Activated naive CD8-positive, alpha-beta T cell treated with anti-CD3 and anti-CD28 coated beads for 36 hours (primary cell): ENCODE measurements at regions not wholly inside any gene's neighbourhood (a gene's known extent, or its start where the extent isn't known, plus 50 kb on each side); places are given as distances from the start of the nearest gene placed in this dataset.

Experiments
- DNase-seq: peaks from one replicate; pipeline ENCODE4 v3.0.0; 2021
- H3K27ac Mint-ChIP-seq: one replicate; pipeline ENCODE4 v1.8.0; 2022; ENCODE audit warnings: mild to moderate bottlenecking, moderate library complexity, mixed read lengths
- H3K27me3 Mint-ChIP-seq: one replicate; pipeline ENCODE4 v1.8.0; 2022; ENCODE audit warnings: mild to moderate bottlenecking, mixed read lengths
- H3K36me3 Mint-ChIP-seq: one replicate; pipeline ENCODE4 v1.8.0; 2021; ENCODE audit warnings: mild to moderate bottlenecking, mixed read lengths
- H3K4me1 Mint-ChIP-seq: one replicate; pipeline ENCODE4 v1.8.0; 2021; ENCODE audit warnings: mixed read lengths
- H3K4me3 Mint-ChIP-seq: one replicate; pipeline ENCODE4 v1.8.0; 2022; ENCODE audit warnings: mild to moderate bottlenecking, moderate library complexity, mixed read lengths
- H3K9me3 Mint-ChIP-seq: one replicate; pipeline ENCODE4 v1.8.0; 2022; ENCODE audit warnings: mixed read lengths

GRCh38 chr4:177118596-177118995, 191.1 kb upstream of the NEIL3 start:
- DNase-seq: no peak
- Mint-ChIP-seq H3K27ac (no peak overlapping the region), H3K27me3 (no peaks in the 10 kb centered on the region), H3K36me3 (no peaks in the 10 kb centered on the region), H3K4me3 (no peak overlapping the region), H3K9me3 (peaks cover 2% of the 10 kb centered on the region), H3K4me1 (no peaks in the 10 kb centered on the region)

DNA sequence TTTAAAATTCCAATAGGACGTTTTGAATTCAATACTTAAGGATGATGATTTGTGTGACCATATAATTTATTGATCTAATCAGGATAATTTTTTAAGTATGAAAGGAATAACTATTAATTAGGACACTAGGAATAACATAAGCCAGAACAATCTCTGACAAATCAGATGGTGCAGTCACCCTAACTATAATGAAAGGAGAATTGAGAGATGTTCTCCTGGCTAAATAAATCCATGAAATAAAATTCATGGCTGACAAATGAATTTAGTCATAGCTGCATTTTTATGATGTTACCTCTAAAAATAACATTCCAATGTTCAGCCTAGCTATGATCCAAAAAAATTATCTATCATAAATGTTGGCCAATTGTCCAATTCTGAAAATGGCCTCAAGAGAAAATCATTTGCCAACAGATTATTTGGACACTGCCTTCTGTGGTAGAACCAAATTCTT, 190.6 kb upstream of the NEIL3 start:
- no peak overlapping the region for H3K4me3 Mint-ChIP-seq
- no peaks in the 10 kb centered on the region for H3K36me3 Mint-ChIP-seq
- H3K27me3 Mint-ChIP-seq: no peaks in the 10 kb centered on the region
- no peak for DNase-seq
- no peaks in the 10 kb centered on the region for H3K4me1 Mint-ChIP-seq
- H3K9me3 Mint-ChIP-seq: peaks cover 2% of the 10 kb centered on the region
- H3K27ac Mint-ChIP-seq: no peak overlapping the region

GRCh38 chr4:177119691-177120090, 190.0 kb upstream of the NEIL3 start:
- Mint-ChIP-seq H3K36me3 (no peaks in the 10 kb centered on the region), H3K4me3 (no peak overlapping the region), H3K9me3 (peaks cover 3% of the 10 kb centered on the region), H3K4me1 (no peaks in the 10 kb centered on the region), H3K27ac (no peak overlapping the region), H3K27me3 (no peaks in the 10 kb centered on the region)
- no peak for DNase-seq

- no peak for DNase-seq
- no peak overlapping the region for H3K27ac Mint-ChIP-seq
- H3K36me3 Mint-ChIP-seq: no peaks in the 10 kb centered on the region
- H3K9me3 Mint-ChIP-seq: peaks cover 10% of the 10 kb centered on the region
- H3K4me1 Mint-ChIP-seq: no peaks in the 10 kb centered on the region
- no peaks in the 10 kb centered on the region for H3K27me3 Mint-ChIP-seq
- no peak overlapping the region for H3K4me3 Mint-ChIP-seq
Observed at GRCh38 chr4:177123811-177124210, 185.9 kb upstream of the NEIL3 start.

DNA sequence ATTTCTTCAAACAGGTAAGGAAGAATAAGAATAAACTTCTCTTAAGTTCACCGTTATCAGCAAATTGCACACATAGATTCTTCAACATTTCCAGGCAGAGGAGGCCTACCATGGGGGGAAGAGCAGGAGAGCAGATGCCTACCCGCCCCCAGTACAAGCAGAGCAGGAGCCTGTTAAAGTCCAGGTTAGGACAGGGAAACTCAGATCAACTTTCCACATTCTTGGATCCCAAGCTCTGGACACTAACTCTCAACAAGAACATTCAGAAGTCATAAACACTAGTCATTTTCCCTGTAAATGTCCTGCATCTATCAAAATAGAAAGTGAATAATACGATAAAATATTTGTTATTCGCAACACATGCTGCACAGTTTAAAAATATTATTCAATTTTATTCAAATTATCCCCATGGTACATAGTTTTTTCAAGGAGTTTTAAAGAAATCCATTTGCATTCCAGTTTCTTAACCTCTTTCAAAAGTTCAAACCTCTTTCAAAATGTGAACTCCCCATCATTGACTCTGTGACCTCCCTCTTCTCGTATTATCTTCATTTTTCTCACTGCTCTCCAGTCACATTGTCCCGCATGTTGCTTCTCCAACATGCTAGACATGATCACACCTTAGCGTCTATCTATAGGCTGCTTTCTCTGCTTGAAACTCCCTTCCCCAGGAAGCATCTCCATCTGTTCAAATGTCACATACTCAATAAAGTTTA, 185.2 kb upstream of the NEIL3 start:
- H3K4me3 Mint-ChIP-seq: no peak overlapping the region
- H3K4me1 Mint-ChIP-seq: no peaks in the 10 kb centered on the region
- H3K9me3 Mint-ChIP-seq: peaks cover 13% of the 10 kb centered on the region
- no peaks in the 10 kb centered on the region for H3K27me3 Mint-ChIP-seq
- no peak overlapping the region for H3K27ac Mint-ChIP-seq
- no peak for DNase-seq
- H3K36me3 Mint-ChIP-seq: no peaks in the 10 kb centered on the region

- Mint-ChIP-seq H3K9me3 (peaks cover 14% of the 10 kb centered on the region), H3K27me3 (no peaks in the 10 kb centered on the region), H3K4me3 (no peak overlapping the region), H3K27ac (no peak overlapping the region), H3K4me1 (no peaks in the 10 kb centered on the region), H3K36me3 (no peaks in the 10 kb centered on the region)
- no peak for DNase-seq
Observed at GRCh38 chr4:177125656-177126055, 184.0 kb upstream of the NEIL3 start.

GRCh38 chr4:177127658-177128057, 182.0 kb upstream of the NEIL3 start:
- no peaks in the 10 kb centered on the region for H3K27me3 Mint-ChIP-seq
- no peaks in the 10 kb centered on the region for H3K36me3 Mint-ChIP-seq
- DNase-seq: no peak
- H3K9me3 Mint-ChIP-seq: peaks cover 14% of the 10 kb centered on the region
- H3K4me1 Mint-ChIP-seq: no peaks in the 10 kb centered on the region
- no peak overlapping the region for H3K4me3 Mint-ChIP-seq
- H3K27ac Mint-ChIP-seq: no peak overlapping the region

DNA sequence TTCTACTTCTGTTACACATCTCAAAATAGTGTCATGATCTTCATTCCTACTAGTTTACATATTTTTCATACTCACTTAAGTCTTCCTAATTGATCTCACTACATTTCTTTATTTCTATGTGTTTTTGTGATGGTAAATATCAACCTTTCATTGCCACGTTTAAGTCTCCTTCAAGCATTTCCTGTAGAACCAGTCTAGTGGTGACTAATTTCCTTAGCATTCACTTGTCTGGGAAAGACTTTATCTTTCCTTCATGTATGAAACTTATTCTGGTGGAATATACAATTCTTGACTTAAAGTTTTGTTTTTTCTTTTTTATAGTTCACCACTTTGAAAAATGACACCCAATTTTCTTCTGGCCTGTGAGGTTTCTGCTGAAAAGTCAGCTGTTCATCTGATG, 181.4 kb upstream of the NEIL3 start:
- no peak for DNase-seq
- Mint-ChIP-seq H3K27me3 (no peaks in the 10 kb centered on the region), H3K4me1 (no peaks in the 10 kb centered on the region), H3K9me3 (peaks cover 14% of the 10 kb centered on the region), H3K27ac (no peak overlapping the region), H3K36me3 (no peaks in the 10 kb centered on the region), H3K4me3 (no peak overlapping the region)

DNA sequence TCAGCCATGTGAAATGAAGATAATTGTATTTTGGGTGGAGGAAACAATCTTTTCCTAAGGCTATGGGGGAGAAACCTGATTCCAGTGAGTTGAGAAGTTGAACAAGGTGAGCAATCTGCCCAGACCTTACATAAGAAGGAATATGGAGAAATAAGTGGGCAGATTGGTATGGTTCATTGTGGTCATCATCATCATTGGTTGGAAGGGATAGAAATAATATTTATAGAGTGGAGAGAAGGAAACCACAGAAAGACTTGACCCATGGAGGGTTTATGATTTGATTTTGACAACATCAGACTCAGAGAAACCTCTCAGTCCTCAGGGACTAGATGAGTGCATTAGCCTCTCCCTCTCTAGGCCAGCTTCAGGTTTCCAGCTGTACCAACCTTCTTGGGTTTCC, 177.9 kb upstream of the NEIL3 start:
- no peaks in the 10 kb centered on the region for H3K4me1 Mint-ChIP-seq
- H3K27ac Mint-ChIP-seq: no peak overlapping the region
- no peaks in the 10 kb centered on the region for H3K36me3 Mint-ChIP-seq
- H3K27me3 Mint-ChIP-seq: peaks cover 7% of the 10 kb centered on the region
- H3K9me3 Mint-ChIP-seq: peaks cover 12% of the 10 kb centered on the region
- DNase-seq: no peak
- H3K4me3 Mint-ChIP-seq: no peak overlapping the region

GRCh38 chr4:177147668-177148067, 162.0 kb upstream of the NEIL3 start:
- peaks cover 2% of the 10 kb centered on the region for H3K9me3 Mint-ChIP-seq

DNA sequence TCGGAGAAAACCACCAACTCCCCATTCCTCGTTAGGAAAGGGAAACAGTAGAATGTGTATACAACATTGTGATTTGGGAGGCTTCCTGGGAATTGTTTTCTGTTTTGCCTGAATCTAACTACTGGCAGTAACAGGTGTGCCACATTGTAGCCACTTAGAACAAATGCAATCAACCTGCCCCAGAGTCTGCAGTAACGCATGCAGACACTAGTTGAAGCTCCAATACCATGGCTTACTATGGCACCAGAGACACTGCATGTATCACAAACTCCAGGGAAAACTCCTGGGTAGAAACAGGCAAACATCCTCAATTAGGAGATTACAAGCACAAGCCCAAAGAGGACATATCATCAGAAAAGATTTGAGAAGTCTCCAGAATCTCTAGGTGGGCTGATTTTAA, 154.2 kb upstream of the NEIL3 start:
- H3K4me1 Mint-ChIP-seq: no peaks in the 10 kb centered on the region
- no peak overlapping the region for H3K4me3 Mint-ChIP-seq
- H3K27ac Mint-ChIP-seq: no peak overlapping the region
- no peaks in the 10 kb centered on the region for H3K27me3 Mint-ChIP-seq
- DNase-seq: no peak
- no peaks in the 10 kb centered on the region for H3K9me3 Mint-ChIP-seq
- no peaks in the 10 kb centered on the region for H3K36me3 Mint-ChIP-seq

More at GRCh38 chr4:177147668-177148067, 162.0 kb upstream of the NEIL3 start:
- H3K4me1 Mint-ChIP-seq: no peaks in the 10 kb centered on the region
- DNase-seq: no peak
- no peaks in the 10 kb centered on the region for H3K27me3 Mint-ChIP-seq
- no peaks in the 10 kb centered on the region for H3K36me3 Mint-ChIP-seq
- no peak overlapping the region for H3K4me3 Mint-ChIP-seq
- no peak overlapping the region for H3K27ac Mint-ChIP-seq

- H3K9me3 Mint-ChIP-seq: peaks cover 1% of the 10 kb centered on the region
- H3K4me3 Mint-ChIP-seq: no peak overlapping the region
- no peaks in the 10 kb centered on the region for H3K27me3 Mint-ChIP-seq
- no peak for DNase-seq
- no peak overlapping the region for H3K27ac Mint-ChIP-seq
- no peaks in the 10 kb centered on the region for H3K4me1 Mint-ChIP-seq
- no peaks in the 10 kb centered on the region for H3K36me3 Mint-ChIP-seq
Observed at GRCh38 chr4:177159600-177159999, 150.1 kb upstream of the NEIL3 start.

- H3K9me3 Mint-ChIP-seq: peaks cover 1% of the 10 kb centered on the region
- no peak for DNase-seq
- H3K27ac Mint-ChIP-seq: no peak overlapping the region
- no peaks in the 10 kb centered on the region for H3K4me1 Mint-ChIP-seq
- H3K4me3 Mint-ChIP-seq: no peak overlapping the region
- H3K36me3 Mint-ChIP-seq: no peaks in the 10 kb centered on the region
- H3K27me3 Mint-ChIP-seq: no peaks in the 10 kb centered on the region
Observed at GRCh38 chr4:177161781-177162180, 147.9 kb upstream of the NEIL3 start.

DNA sequence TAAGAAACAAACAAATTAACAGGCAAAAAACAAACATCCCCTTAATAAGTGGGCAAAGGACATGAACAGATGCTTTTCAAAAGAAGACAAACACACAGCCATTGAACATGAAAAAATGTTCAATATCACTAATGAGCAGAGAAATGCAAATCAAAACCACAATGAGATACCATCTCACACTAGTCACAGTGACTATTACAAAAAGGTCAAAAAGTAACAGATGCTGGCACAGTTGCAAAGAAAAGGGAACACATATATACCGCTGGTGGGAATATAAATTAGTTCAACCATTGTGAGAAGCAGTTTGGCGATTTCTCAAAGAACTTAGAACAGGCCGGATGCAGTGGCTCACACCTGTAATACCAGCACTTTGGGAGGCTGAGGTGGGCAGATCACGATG, 146.1 kb upstream of the NEIL3 start:
- Mint-ChIP-seq H3K4me1 (no peaks in the 10 kb centered on the region), H3K9me3 (peaks cover 1% of the 10 kb centered on the region), H3K4me3 (no peak overlapping the region), H3K27ac (no peak overlapping the region), H3K27me3 (no peaks in the 10 kb centered on the region), H3K36me3 (no peaks in the 10 kb centered on the region)
- no peak for DNase-seq

- Mint-ChIP-seq H3K4me1 (no peaks in the 10 kb centered on the region), H3K27me3 (no peaks in the 10 kb centered on the region)
Observed at GRCh38 chr4:177171588-177171987, 138.1 kb upstream of the NEIL3 start.

GRCh38 chr4:177175473-177175872, 134.2 kb upstream of the NEIL3 start:
- H3K4me1 Mint-ChIP-seq: no peaks in the 10 kb centered on the region

More at GRCh38 chr4:177171588-177171987, 138.1 kb upstream of the NEIL3 start:
- no peaks in the 10 kb centered on the region for H3K36me3 Mint-ChIP-seq
- DNase-seq: no peak
- no peaks in the 10 kb centered on the region for H3K9me3 Mint-ChIP-seq
- H3K27ac Mint-ChIP-seq: no peak overlapping the region
- H3K4me3 Mint-ChIP-seq: no peak overlapping the region

More at GRCh38 chr4:177175473-177175872, 134.2 kb upstream of the NEIL3 start:
- Mint-ChIP-seq H3K4me3 (no peak overlapping the region), H3K9me3 (no peaks in the 10 kb centered on the region), H3K36me3 (no peaks in the 10 kb centered on the region), H3K27me3 (no peaks in the 10 kb centered on the region), H3K27ac (no peak overlapping the region)
- no peak for DNase-seq
